HG02943 (cell line): ENCODE measurements at regions not wholly inside any gene's neighbourhood (a gene's known extent, or its start where the extent isn't known, plus 50 kb on each side); places are given as distances from the start of the nearest gene placed in this dataset.

Experiments used
- ATAC-seq: cut with Tn5 transposase; IDR thresholded peaks from one replicate; pipeline ENCODE4 v1.9.1; 2021; ENCODE audit warnings: mild to moderate bottlenecking, low read depth, moderate library complexity; ENCODE audit not compliant: unreplicated experiment

DNA sequence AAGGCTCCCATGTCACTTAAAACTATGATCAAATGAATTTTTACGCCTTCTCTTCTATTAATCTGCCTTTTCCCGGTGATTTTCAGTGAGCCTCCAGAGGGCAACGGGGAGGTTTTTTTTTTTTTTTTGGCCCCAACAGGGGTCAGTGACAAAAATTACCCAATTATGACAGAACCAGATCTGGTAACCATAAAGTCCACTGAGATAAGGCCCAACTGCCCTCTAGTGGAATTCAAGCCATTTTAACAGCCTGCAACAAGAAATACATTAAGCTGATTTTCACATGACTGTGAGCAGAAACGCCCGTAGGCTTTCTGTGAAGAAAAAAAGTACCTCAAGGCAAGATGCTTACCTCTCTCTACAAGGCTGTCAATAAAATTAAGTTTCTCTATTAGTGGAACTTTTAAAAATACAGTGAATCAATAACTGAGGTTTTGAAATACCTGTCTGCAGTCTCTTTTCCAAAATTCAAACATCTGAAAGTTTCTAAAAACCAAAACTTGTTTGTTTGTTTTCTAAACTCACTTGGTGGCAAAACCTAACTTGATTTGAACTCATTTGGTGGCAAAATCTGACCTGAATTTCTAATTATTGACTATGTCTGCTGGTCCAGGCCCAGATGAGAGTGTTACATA is 49.7 kb upstream of the FST start:
- ATAC-seq = no peak
